GM10266 (cell line): ENCODE measurements at regions not wholly inside any gene's neighbourhood (a gene's known extent, or its start where the extent isn't known, plus 50 kb on each side); places are given as distances from the start of the nearest gene placed in this dataset.

Experiments
- DNase-seq: peaks from one replicate; pipeline ENCODE4 v3.0.0; 2012; ENCODE audit errors: extremely low spot score
- TF ChIP-seq, protein P1 (sequence below): IDR thresholded peaks from 2 replicates; pipeline ENCODE4 v1.5.1; 2012; ENCODE audit warnings: mild to moderate bottlenecking, low read depth; ENCODE audit not compliant: control insufficient read depth, insufficient read depth; ENCODE audit errors: missing control alignments

- TF ChIP-seq, protein P1, sequence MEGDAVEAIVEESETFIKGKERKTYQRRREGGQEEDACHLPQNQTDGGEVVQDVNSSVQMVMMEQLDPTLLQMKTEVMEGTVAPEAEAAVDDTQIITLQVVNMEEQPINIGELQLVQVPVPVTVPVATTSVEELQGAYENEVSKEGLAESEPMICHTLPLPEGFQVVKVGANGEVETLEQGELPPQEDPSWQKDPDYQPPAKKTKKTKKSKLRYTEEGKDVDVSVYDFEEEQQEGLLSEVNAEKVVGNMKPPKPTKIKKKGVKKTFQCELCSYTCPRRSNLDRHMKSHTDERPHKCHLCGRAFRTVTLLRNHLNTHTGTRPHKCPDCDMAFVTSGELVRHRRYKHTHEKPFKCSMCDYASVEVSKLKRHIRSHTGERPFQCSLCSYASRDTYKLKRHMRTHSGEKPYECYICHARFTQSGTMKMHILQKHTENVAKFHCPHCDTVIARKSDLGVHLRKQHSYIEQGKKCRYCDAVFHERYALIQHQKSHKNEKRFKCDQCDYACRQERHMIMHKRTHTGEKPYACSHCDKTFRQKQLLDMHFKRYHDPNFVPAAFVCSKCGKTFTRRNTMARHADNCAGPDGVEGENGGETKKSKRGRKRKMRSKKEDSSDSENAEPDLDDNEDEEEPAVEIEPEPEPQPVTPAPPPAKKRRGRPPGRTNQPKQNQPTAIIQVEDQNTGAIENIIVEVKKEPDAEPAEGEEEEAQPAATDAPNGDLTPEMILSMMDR: no peak
- no peak for DNase-seq
Measured at GRCh38 chr2:19128148-19128547, 230.3 kb downstream of the OSR1 start.

- DNase-seq: no peak
- TF ChIP-seq, protein P1: no peak
Measured at GRCh38 chr2:19127616-19128015, 230.8 kb downstream of the OSR1 start.

GRCh38 chr2:19125901-19126680, 232.3 kb downstream of the OSR1 start:
- TF ChIP-seq, protein P1: no peak
- DNase-seq: no peak

DNA sequence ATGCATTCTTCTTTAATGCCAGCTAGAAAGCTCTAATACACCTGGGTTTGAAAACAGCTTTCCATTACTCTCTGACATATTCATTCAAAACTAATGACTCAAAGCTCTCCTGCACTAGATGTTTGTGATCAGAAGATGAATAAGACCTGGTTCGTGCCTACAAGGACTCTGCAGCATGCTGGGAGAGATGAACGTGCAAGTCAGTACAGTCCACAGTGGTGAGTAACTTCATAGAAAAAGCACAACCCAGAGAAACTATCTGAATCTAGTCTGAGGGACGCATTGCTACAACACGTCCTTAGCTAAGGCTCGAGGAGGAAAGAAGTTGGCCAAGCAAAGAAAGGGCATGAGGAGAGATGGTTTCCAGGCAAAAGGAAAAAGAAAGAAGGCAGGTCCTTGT, 234.3 kb downstream of the OSR1 start:
- no peak for DNase-seq
- TF ChIP-seq, protein P1: no peak

GRCh38 chr2:19123556-19123955, 234.9 kb downstream of the OSR1 start:
- DNase-seq: no peak
- TF ChIP-seq, protein P1: no peak

DNA sequence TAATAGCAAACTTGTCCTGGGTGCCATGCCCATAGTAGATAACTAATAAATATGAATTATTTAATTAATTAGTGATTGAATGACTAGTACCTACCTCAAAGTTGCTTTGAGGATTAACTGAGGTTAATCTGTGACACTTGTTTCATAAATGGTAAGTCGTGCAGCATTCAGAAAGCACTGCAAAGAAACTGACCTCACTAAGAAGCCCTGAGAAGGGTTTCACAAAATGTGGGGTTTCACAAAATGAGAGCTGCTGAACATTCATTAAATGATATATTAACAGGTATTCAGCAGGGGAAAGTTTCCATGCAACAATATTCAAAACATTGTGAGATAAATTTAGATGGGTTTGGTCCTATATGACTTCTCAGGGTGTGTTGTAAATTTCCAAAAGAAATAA, 236.2 kb downstream of the OSR1 start:
- TF ChIP-seq, protein P1: no peak
- DNase-seq: no peak

DNA sequence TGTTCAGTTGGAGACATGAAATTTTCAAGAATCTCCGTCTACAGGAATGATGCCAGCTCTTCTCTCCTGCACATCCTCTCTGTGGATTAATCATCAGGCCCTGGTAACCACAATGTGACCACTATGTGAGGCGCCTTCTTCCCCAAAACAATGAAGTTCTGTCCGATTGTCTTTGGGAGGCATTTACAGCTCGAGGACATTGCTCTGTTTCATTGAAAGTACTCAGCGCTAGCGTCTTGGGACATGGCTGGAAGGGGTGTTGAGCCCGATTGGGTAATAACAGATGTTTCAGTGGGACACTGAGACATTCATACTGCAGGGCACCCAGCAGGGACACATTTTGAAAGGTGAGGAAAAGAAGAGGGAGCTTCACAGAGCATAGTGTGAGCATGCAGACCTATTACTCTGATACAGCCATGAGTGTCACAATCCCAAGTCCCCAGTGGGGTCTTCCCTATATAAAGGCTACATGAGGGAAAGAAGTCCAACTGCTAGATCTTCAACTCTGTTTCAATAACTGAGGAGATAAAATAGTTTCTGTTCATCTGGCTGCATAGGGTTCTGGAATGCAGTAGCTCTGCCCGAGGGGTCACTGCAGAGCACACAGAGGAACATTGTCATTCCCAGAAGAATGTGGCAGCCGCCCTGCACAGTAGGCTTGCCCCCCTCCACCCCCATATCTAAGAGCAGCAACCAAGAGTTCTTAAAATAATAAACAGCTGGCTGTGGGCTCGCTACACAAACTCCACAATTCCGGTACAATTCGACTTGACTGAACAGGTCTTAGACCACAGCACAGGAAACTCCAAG, 237.3 kb downstream of the OSR1 start:
- DNase-seq: no peak
- TF ChIP-seq, protein P1: no peak
